ENCODE measurements at regions not wholly inside any gene's neighbourhood (a gene's known extent, or its start where the extent isn't known, plus 50 kb on each side); places are given as distances from the start of the nearest gene placed in this dataset.

- TF ChIP-seq EP300 (IDR thresholded peaks at IDR 0.05), result no peak
- no peak for TF ChIP-seq CTCF (IDR thresholded peaks at IDR 0.05)
- no peak for TF ChIP-seq POLR2A (IDR thresholded peaks at IDR 0.05)
- no peak for DNase-seq (ENCODE audit: low spot score in 2 of 2)
- Histone ChIP-seq H3K27me3 (no peaks in the 10 kb centered on the region), H3K9me3 (peaks cover 0 to 6% (median 0%) of the 10 kb centered on the region in 4 donors), H3K4me3 (no peak overlapping the region), H3K27ac (no peak overlapping the region), H3K36me3 (no peaks in the 10 kb centered on the region), H3K4me1 (peaks cover 0 to 4% (median 0%) of the 10 kb centered on the region in 4 donors)
- WGBS, 2 donors, result 92 to 96% methylated on average over 1 of the region's 1 CpG
These were observed 162.2 kb upstream of the WDR11 start for GRCh38 chr10:120688928-120689327.

- peaks cover 0 to 4% (median 0%) of the 10 kb centered on the region in 4 donors for H3K4me1 ChIP-seq
These were observed 161.2 kb upstream of the WDR11 start for GRCh38 chr10:120689777-120690529.

GRCh38 chr10:120691625-120692024 lies 159.5 kb upstream of the WDR11 start:
- Histone ChIP-seq H3K4me3 (no peak overlapping the region), H3K27ac (no peak overlapping the region), H3K4me1 (peaks cover 0 to 4% (median 0%) of the 10 kb centered on the region in 4 donors), H3K9me3 (peaks cover 0 to 16% (median 0%) of the 10 kb centered on the region in 4 donors), H3K27me3 (no peaks in the 10 kb centered on the region), H3K36me3 (no peaks in the 10 kb centered on the region)
- no peak for DNase-seq (ENCODE audit: low spot score in 2 of 2)
- WGBS, 2 donors, result 38 to 51% methylated on average over 3 of the region's 3 CpGs
- no peak for TF ChIP-seq CTCF (IDR thresholded peaks at IDR 0.05)
- TF ChIP-seq POLR2A (IDR thresholded peaks at IDR 0.05), result no peak
- TF ChIP-seq EP300 (IDR thresholded peaks at IDR 0.05), result no peak

More at GRCh38 chr10:120689777-120690529, 161.2 kb upstream of the WDR11 start:
- Histone ChIP-seq H3K36me3 (no peaks in the 10 kb centered on the region), H3K4me3 (no peak overlapping the region), H3K27ac (no peak overlapping the region), H3K27me3 (no peaks in the 10 kb centered on the region), H3K9me3 (peaks cover 0 to 13% (median 0%) of the 10 kb centered on the region in 4 donors)
- TF ChIP-seq EP300 (IDR thresholded peaks at IDR 0.05) (no peak), CTCF (IDR thresholded peaks at IDR 0.05) (no peak)
- no peak for DNase-seq (ENCODE audit: low spot score in 2 of 2)
- WGBS, 2 donors, result 56 to 66% methylated on average over 2 of the region's 2 CpGs

GRCh38 chr10:120700426-120700825 lies 150.7 kb upstream of the WDR11 start:
- Histone ChIP-seq H3K27me3 (no peaks in the 10 kb centered on the region), H3K36me3 (no peaks in the 10 kb centered on the region), H3K9me3 (peaks cover 0 to 39% (median 6%) of the 10 kb centered on the region in 4 donors), H3K27ac (no peak overlapping the region), H3K4me1 (no peaks in the 10 kb centered on the region), H3K4me3 (no peak overlapping the region)
- DNase-seq (ENCODE audit: low spot score in 2 of 2), result no peak
- TF ChIP-seq EP300 (IDR thresholded peaks at IDR 0.05), result no peak
- no peak for TF ChIP-seq CTCF (IDR thresholded peaks at IDR 0.05)
- TF ChIP-seq POLR2A (IDR thresholded peaks at IDR 0.05), result no peak
- 81 to 82% methylated on average over 2 of the region's 2 CpGs for WGBS, 2 donors

- no peak for TF ChIP-seq CTCF (IDR thresholded peaks at IDR 0.05)
- no peak for TF ChIP-seq EP300 (IDR thresholded peaks at IDR 0.05)
- TF ChIP-seq POLR2A (IDR thresholded peaks at IDR 0.05), result no peak
- Histone ChIP-seq H3K27me3 (no peaks in the 10 kb centered on the region), H3K36me3 (no peaks in the 10 kb centered on the region), H3K4me1 (no peaks in the 10 kb centered on the region), H3K9me3 (peaks cover 0 to 39% (median 6%) of the 10 kb centered on the region in 4 donors), H3K27ac (no peak overlapping the region), H3K4me3 (no peak overlapping the region)
- WGBS, 2 donors, result 63 to 74% methylated on average over 2 of the region's 2 CpGs
- DNase-seq (ENCODE audit: low spot score in 2 of 2), result no peak
These were observed 149.8 kb upstream of the WDR11 start for GRCh38 chr10:120701381-120701780.

All from tibial nerve (tissue), 4 donors.